SK-N-MC (cell line): ENCODE measurements at regions not wholly inside any gene's neighbourhood (a gene's known extent, or its start where the extent isn't known, plus 50 kb on each side); places are given as distances from the start of the nearest gene placed in this dataset.

Source experiments
- EZH2 ChIP-seq: fragments of 200-600 bp; sonication (generic); IDR thresholded peaks from one replicate; pipeline ENCODE4 v1.6.1; 2017; ENCODE audit warnings: antibody characterized with exemption
- FOXP2 ChIP-seq: optimal IDR thresholded peaks from 2 replicates; pipeline ENCODE3; 2011; ENCODE audit warnings: mild to moderate bottlenecking, moderate library complexity; ENCODE audit not compliant: insufficient read depth; ENCODE audit errors: extremely low read length, control extremely low read depth
- POLR2AphosphoS5 ChIP-seq: IDR thresholded peaks from 2 replicates; pipeline ENCODE4 v1.6.1; 2012; ENCODE audit warnings: mild to moderate bottlenecking, low read depth, low read length, borderline replicate concordance

- TF ChIP-seq POLR2AphosphoS5 = no peak
- TF ChIP-seq EZH2 = no peak
- no peak for TF ChIP-seq FOXP2
These were observed 405.4 kb downstream of the IRX1 start for GRCh38 chr5:4001004-4001403.
